ENCODE measurements at regions not wholly inside any gene's neighbourhood (a gene's known extent, or its start where the extent isn't known, plus 50 kb on each side); places are given as distances from the start of the nearest gene placed in this dataset.

GRCh38 chr5:5798462-5798861 is 376.0 kb downstream of the ICE1 start:
- TF ChIP-seq POLR2AphosphoS5 (IDR thresholded peaks at IDR 0.05) (no peak), POLR2A (IDR thresholded peaks at IDR 0.05) (no peak), CTCF (IDR thresholded peaks at IDR 0.05) (no peak)

All from breast epithelium (tissue), 3 donors.